ENCODE measurements at regions not wholly inside any gene's neighbourhood (a gene's known extent, or its start where the extent isn't known, plus 50 kb on each side); places are given as distances from the start of the nearest gene placed in this dataset.
A peak's percentile ranks its signal among the peaks of the same experiment; 100 is the strongest.

DNA sequence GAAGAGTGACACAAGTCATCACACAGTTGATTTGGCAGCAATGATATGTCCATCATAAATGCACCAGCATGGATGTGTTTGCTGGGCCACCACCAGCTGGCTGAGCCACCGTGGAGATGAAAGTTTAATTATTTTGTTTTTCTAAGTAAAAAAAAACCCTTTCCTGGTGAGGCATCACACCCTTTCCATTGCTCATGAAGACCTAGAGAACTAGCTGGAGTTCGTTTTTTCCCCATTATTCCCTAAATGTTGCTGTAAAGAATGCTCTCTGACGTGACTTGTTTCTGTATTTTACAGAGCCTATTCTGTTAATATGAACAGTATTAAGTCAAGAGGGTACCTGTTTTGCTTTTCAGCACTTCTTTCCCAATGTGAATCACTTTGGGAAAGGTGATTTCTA lies 257.9 kb downstream of the MSRB3 start:
- Mint-ChIP-seq H3K36me3 (ENCODE audit: low read depth) (peaks cover 6% of the 10 kb centered on the region), H3K27me3 (ENCODE audit: low read depth) (no peaks in the 10 kb centered on the region), H3K4me3 (ENCODE audit: unreplicated experiment) (no peak overlapping the region), H3K27ac (ENCODE audit: unreplicated experiment) (peak overlapping the region; percentile 98), H3K9me3 (ENCODE audit: low read depth) (peaks cover 31% of the 10 kb centered on the region), H3K4me1 (ENCODE audit: low read depth) (peaks cover 66% of the 10 kb centered on the region)
- no peak for DNase-seq (ENCODE audit: low spot score)
- TF ChIP-seq, protein P1, sequence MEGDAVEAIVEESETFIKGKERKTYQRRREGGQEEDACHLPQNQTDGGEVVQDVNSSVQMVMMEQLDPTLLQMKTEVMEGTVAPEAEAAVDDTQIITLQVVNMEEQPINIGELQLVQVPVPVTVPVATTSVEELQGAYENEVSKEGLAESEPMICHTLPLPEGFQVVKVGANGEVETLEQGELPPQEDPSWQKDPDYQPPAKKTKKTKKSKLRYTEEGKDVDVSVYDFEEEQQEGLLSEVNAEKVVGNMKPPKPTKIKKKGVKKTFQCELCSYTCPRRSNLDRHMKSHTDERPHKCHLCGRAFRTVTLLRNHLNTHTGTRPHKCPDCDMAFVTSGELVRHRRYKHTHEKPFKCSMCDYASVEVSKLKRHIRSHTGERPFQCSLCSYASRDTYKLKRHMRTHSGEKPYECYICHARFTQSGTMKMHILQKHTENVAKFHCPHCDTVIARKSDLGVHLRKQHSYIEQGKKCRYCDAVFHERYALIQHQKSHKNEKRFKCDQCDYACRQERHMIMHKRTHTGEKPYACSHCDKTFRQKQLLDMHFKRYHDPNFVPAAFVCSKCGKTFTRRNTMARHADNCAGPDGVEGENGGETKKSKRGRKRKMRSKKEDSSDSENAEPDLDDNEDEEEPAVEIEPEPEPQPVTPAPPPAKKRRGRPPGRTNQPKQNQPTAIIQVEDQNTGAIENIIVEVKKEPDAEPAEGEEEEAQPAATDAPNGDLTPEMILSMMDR (IDR thresholded peaks at IDR 0.05), result no peak

DNA sequence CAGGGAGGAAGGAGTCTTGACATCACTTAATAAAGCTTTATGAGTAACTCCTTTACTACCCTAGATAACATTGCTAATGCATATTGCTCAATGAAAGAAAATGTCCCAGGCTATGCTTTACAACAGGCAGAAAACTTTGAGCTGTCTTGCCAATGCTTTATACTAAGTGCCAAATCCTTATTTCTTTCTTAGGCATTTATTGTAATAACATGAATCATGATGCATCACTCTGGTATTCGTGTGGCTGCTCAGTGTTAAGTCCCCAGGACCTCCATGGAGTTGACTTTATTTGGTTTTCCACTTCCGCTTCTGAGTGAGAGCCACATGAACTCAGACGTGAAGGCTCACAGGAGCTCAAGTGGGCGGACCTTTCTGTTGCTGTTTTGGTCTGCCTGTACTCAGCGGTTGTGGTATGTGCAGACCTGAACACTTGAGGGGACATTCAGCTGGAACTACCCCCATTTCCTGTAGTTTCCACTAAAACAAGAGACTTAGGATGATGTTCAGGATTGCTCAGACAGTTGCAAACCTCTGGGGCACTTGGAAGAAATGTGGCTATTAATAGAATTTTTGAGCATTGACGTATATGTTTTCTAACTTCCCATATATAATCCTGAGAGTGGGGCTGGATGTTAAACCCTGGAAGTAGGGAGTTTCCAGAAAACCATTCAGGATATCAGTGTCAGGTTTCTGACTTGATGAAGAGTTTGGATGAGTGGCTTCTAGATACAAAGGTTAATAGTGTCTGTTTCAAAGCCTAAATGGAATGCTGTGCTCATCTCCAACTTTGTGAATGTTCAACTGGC lies 258.6 kb downstream of the MSRB3 start:
- no peaks in the 10 kb centered on the region for H3K27me3 Mint-ChIP-seq (ENCODE audit: low read depth)
- DNase-seq (ENCODE audit: low spot score), result no peak
- H3K4me1 Mint-ChIP-seq (ENCODE audit: low read depth), result peaks cover 60% of the 10 kb centered on the region
- H3K36me3 Mint-ChIP-seq (ENCODE audit: low read depth), result peaks cover 6% of the 10 kb centered on the region
- TF ChIP-seq, protein P1 (IDR thresholded peaks at IDR 0.05), result no peak
- H3K27ac Mint-ChIP-seq (ENCODE audit: unreplicated experiment), result peak overlapping the region; percentile 98
- no peak overlapping the region for H3K4me3 Mint-ChIP-seq (ENCODE audit: unreplicated experiment)
- peaks cover 34% of the 10 kb centered on the region for H3K9me3 Mint-ChIP-seq (ENCODE audit: low read depth)

DNA sequence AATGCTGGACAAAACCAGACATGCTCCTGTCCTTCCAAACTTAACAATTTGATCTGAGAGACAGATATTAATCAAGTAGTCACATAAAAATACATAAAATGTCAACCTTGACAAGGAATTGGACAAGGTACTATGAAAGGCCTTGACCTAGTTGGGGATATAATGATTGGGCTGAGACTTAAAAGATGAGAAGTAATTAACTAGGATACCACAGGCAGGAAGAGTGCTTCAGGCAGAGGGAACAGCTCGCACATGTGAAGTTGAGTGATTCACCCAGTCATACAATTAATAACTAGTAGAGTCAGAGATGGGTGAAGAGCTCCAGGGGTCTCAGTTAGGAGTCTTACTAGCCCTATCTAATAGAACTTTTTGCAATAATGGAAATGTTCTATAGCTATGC lies 259.5 kb downstream of the MSRB3 start:
- peaks cover 40% of the 10 kb centered on the region for H3K9me3 Mint-ChIP-seq (ENCODE audit: low read depth)
- H3K27ac Mint-ChIP-seq (ENCODE audit: unreplicated experiment), result peak overlapping the region; percentile 98
- H3K4me1 Mint-ChIP-seq (ENCODE audit: low read depth), result peaks cover 51% of the 10 kb centered on the region
- H3K4me3 Mint-ChIP-seq (ENCODE audit: unreplicated experiment), result no peak overlapping the region
- H3K36me3 Mint-ChIP-seq (ENCODE audit: low read depth), result peaks cover 6% of the 10 kb centered on the region
- TF ChIP-seq, protein P1 (IDR thresholded peaks at IDR 0.05), result no peak
- no peaks in the 10 kb centered on the region for H3K27me3 Mint-ChIP-seq (ENCODE audit: low read depth)
- no peak for DNase-seq (ENCODE audit: low spot score)

DNA sequence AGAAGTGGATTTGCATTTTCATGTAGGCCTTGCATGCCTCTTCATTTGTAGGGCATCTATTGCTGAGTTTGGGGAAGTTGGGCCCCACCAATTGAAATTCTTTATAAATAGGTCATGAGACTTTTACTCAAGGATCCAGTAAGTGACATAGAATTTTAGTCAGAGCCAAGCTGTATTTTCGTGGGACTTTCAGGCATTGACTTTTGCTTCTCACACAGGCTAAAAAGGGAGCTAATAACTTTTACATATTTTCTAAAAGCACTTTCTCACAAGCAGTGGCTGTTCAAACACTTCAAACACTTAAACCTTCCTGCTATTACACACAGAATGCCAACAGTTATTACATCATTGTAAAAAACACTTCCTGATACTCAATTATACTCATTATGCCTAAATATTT lies 260.5 kb downstream of the MSRB3 start:
- no peaks in the 10 kb centered on the region for H3K27me3 Mint-ChIP-seq (ENCODE audit: low read depth)
- H3K9me3 Mint-ChIP-seq (ENCODE audit: low read depth), result peaks cover 40% of the 10 kb centered on the region
- peaks cover 6% of the 10 kb centered on the region for H3K36me3 Mint-ChIP-seq (ENCODE audit: low read depth)
- TF ChIP-seq, protein P1 (IDR thresholded peaks at IDR 0.05), result no peak
- DNase-seq (ENCODE audit: low spot score), result no peak
- H3K27ac Mint-ChIP-seq (ENCODE audit: unreplicated experiment), result no peak overlapping the region
- H3K4me1 Mint-ChIP-seq (ENCODE audit: low read depth), result peaks cover 41% of the 10 kb centered on the region
- H3K4me3 Mint-ChIP-seq (ENCODE audit: unreplicated experiment), result no peak overlapping the region

DNA sequence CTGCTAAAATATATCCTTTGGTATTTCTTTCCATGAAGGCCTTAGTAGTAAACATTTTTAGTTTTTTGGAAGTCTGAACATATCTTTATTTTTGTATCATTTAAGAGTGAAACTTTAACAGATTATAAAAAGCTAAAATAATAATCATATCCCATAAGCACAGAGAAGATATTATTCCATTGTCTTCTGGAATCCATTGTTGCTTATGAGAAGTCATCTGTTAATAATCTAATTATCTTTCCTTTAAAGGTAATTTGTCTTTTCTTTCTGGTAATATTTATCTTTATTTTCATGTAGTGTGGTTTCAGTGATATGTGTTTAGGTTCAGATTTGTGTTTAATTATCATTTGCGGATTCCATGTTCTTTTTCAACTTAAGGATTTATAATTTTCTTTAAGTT lies 261.7 kb downstream of the MSRB3 start:
- peaks cover 6% of the 10 kb centered on the region for H3K36me3 Mint-ChIP-seq (ENCODE audit: low read depth)
- H3K4me3 Mint-ChIP-seq (ENCODE audit: unreplicated experiment), result no peak overlapping the region
- H3K27me3 Mint-ChIP-seq (ENCODE audit: low read depth), result no peaks in the 10 kb centered on the region
- no peak overlapping the region for H3K27ac Mint-ChIP-seq (ENCODE audit: unreplicated experiment)
- peaks cover 40% of the 10 kb centered on the region for H3K9me3 Mint-ChIP-seq (ENCODE audit: low read depth)
- DNase-seq (ENCODE audit: low spot score), result no peak
- TF ChIP-seq, protein P1 (IDR thresholded peaks at IDR 0.05), result no peak
- H3K4me1 Mint-ChIP-seq (ENCODE audit: low read depth), result peaks cover 30% of the 10 kb centered on the region

Measured in chondrocyte (in vitro differentiated cells).